Lung (tissue), 11 donors: ENCODE measurements at regions not wholly inside any gene's neighbourhood (a gene's known extent, or its start where the extent isn't known, plus 50 kb on each side); places are given as distances from the start of the nearest gene placed in this dataset.

Source experiments
- ATAC-seq: fragments of 200-7000 bp; cut with Tn5 transposase; one replicate; pipeline ENCODE4 v1.9.1; 2020; ENCODE audit warnings: moderate number of reproducible peaks; ENCODE audit not compliant: insufficient read depth, low FRiP score
- DNase-seq, 3 donors: peaks; one replicate each; pipeline ENCODE4 v3.0.0-alpha.2; 2013 to 2017
- H3K27ac ChIP-seq, 2 donors: one replicate each; pipeline ENCODE4 v1.5.1; 2013; ENCODE audit warnings: mild to moderate bottlenecking in 2 of 2, moderate library complexity in 2 of 2, control low read depth in 1 of 2, inconsistent platforms in 1 of 2, low read depth in 1 of 2, low read length in 1 of 2
- H3K27me3 ChIP-seq, 3 donors: one replicate each; pipeline ENCODE4 v1.5.1; 2013; ENCODE audit warnings: low read length in 2 of 3; ENCODE audit not compliant: control insufficient read depth in 3 of 3, insufficient read depth in 3 of 3
- H3K36me3 ChIP-seq, 4 donors: one replicate each; pipeline ENCODE4 v1.5.1; 2013; ENCODE audit warnings: low read length in 4 of 4, mild to moderate bottlenecking in 1 of 4, moderate library complexity in 1 of 4; ENCODE audit not compliant: control insufficient read depth in 4 of 4, insufficient read depth in 4 of 4
- H3K4me1 ChIP-seq, 5 donors: one replicate each; pipeline ENCODE4 v1.5.1; 2013; ENCODE audit warnings: low read length in 5 of 5, mild to moderate bottlenecking in 2 of 5, moderate library complexity in 1 of 5; ENCODE audit not compliant: control insufficient read depth in 5 of 5, insufficient read depth in 5 of 5
- H3K4me3 ChIP-seq: one replicate; pipeline ENCODE4 v1.5.1; 2013; ENCODE audit warnings: mild to moderate bottlenecking, control low read depth, moderate library complexity
- H3K9ac ChIP-seq, 2 donors: one replicate each; pipeline ENCODE4 v1.5.1; 2013; ENCODE audit warnings: low read length in 2 of 2, control low read depth in 1 of 2; ENCODE audit not compliant: insufficient read depth in 1 of 2
- H3K9me3 ChIP-seq, 4 donors: one replicate each; pipeline ENCODE4 v1.5.1; 2013; ENCODE audit warnings: low read length in 3 of 4, mild to moderate bottlenecking in 1 of 4, moderate library complexity in 1 of 4; ENCODE audit not compliant: control insufficient read depth in 4 of 4, insufficient read depth in 3 of 4
- CTCF ChIP-seq: IDR thresholded peaks from 2 replicates; pipeline ENCODE4 v1.5.1; 2012; ENCODE audit warnings: mild to moderate bottlenecking; ENCODE audit errors: control extremely low read depth, extremely low read depth
- WGBS, 2 donors: extraction: QIAGEN DNeasy Blood & Tissue Kit; methylation state at CpG; one replicate each; pipeline ENCODE4 v1.1.7; 2013; 5-methylcytosine and 5-hydroxymethylcytosine counted together
- donor health status: control.
- donor health status: control.
- donor health status: Bipolar disorder and iron deficiency.
- donor health status: healthy.
- donor health status: DM: yes; HTN: yes; CAD: no.

GRCh38 chr4:174058846-174059245 is 224.6 kb downstream of the FBXO8 start:
- no peaks in the 10 kb centered on the region for H3K36me3 ChIP-seq
- no peak for ATAC-seq
- H3K27ac ChIP-seq, result no peak overlapping the region
- H3K9ac ChIP-seq, result no peak overlapping the region
- TF ChIP-seq CTCF, result no peak
- H3K4me1 ChIP-seq, result peaks cover 0 to 13% (median 0%) of the 10 kb centered on the region in 5 donors
- H3K27me3 ChIP-seq, result no peaks in the 10 kb centered on the region
- no peak overlapping the region for H3K4me3 ChIP-seq
- DNase-seq, result no peak
- H3K9me3 ChIP-seq, result peaks cover 0 to 5% (median 0%) of the 10 kb centered on the region in 4 donors

- WGBS, 2 donors, result 41 to 60% methylated on average over 3 of the region's 3 CpGs
- ATAC-seq, result no peak
- Histone ChIP-seq H3K36me3 (no peaks in the 10 kb centered on the region), H3K4me1 (no peaks in the 10 kb centered on the region), H3K9ac (no peak overlapping the region), H3K9me3 (peaks cover 0 to 5% (median 0%) of the 10 kb centered on the region in 4 donors), H3K4me3 (no peak overlapping the region), H3K27ac (no peak overlapping the region), H3K27me3 (no peaks in the 10 kb centered on the region)
- no peak for TF ChIP-seq CTCF
- DNase-seq, result no peak
Measured at GRCh38 chr4:174056959-174057358, 226.5 kb downstream of the FBXO8 start.

GRCh38 chr4:174055344-174055743 is 228.1 kb downstream of the FBXO8 start:
- H3K27ac ChIP-seq, result no peak overlapping the region
- WGBS, 2 donors, result 79 to 88% methylated on average over 4 of the region's 4 CpGs
- DNase-seq, result no peak
- ATAC-seq, result no peak
- no peak for TF ChIP-seq CTCF
- no peak overlapping the region for H3K9ac ChIP-seq
- H3K4me3 ChIP-seq, result no peak overlapping the region
- no peaks in the 10 kb centered on the region for H3K36me3 ChIP-seq
- no peaks in the 10 kb centered on the region for H3K27me3 ChIP-seq
- no peaks in the 10 kb centered on the region for H3K4me1 ChIP-seq
- H3K9me3 ChIP-seq, result no peaks in the 10 kb centered on the region

- no peak for TF ChIP-seq CTCF
- no peak overlapping the region for H3K4me3 ChIP-seq
- DNase-seq, result no peak
- H3K9ac ChIP-seq, result no peak overlapping the region
- H3K27ac ChIP-seq, result no peak overlapping the region
- no peak for ATAC-seq
- H3K27me3 ChIP-seq, result no peaks in the 10 kb centered on the region
- H3K36me3 ChIP-seq, result no peaks in the 10 kb centered on the region
- no peaks in the 10 kb centered on the region for H3K9me3 ChIP-seq
- H3K4me1 ChIP-seq, result no peaks in the 10 kb centered on the region
- 79 to 80% methylated on average over 2 of the region's 2 CpGs for WGBS, 2 donors
Measured at GRCh38 chr4:174053895-174054294, 229.6 kb downstream of the FBXO8 start.
